Endodermal cell (in vitro differentiated cells): ENCODE measurements at regions not wholly inside any gene's neighbourhood (a gene's known extent, or its start where the extent isn't known, plus 50 kb on each side); places are given as distances from the start of the nearest gene placed in this dataset.

Experiments
- DNase-seq: peaks from one replicate; pipeline ENCODE4 v3.0.0-alpha.2; 2017
- H3K27ac ChIP-seq: 2 replicates; pipeline ENCODE4 v1.5.1; 2013; ENCODE audit warnings: mild to moderate bottlenecking, low read depth, low read length, moderate library complexity
- H3K27me3 ChIP-seq: 2 replicates; pipeline ENCODE4 v1.6.1; 2013; ENCODE audit warnings: mild to moderate bottlenecking, low read length, moderate library complexity; ENCODE audit not compliant: insufficient read depth, control insufficient read depth, poor library complexity, severe bottlenecking
- H3K36me3 ChIP-seq: 2 replicates; pipeline ENCODE4 v1.7.0; 2013; ENCODE audit warnings: mild to moderate bottlenecking, low read length, moderate library complexity; ENCODE audit not compliant: control insufficient read depth, insufficient read depth
- H3K4me1 ChIP-seq: one replicate; pipeline ENCODE4 v1.7.0; 2013; ENCODE audit warnings: low read length; ENCODE audit not compliant: control insufficient read depth, insufficient read depth
- H3K4me3 ChIP-seq: 2 replicates; pipeline ENCODE4 v1.5.1; 2013; ENCODE audit warnings: mild to moderate bottlenecking, low read length, moderate library complexity
- H3K9ac ChIP-seq: 2 replicates; pipeline ENCODE4 v1.6.1; 2013; ENCODE audit warnings: mild to moderate bottlenecking, low read length, moderate library complexity; ENCODE audit not compliant: poor library complexity, severe bottlenecking; ENCODE audit errors: extremely low read depth
- H3K9me3 ChIP-seq: 2 replicates; pipeline ENCODE4 v1.6.1; 2013; ENCODE audit warnings: mild to moderate bottlenecking, low read length, moderate library complexity; ENCODE audit not compliant: control insufficient read depth
- H3K27ac Mint-ChIP-seq: 2 replicates; pipeline ENCODE4 v1.8.0; 2020; ENCODE audit warnings: mixed read lengths
- H3K27me3 Mint-ChIP-seq: 2 replicates; pipeline ENCODE4 v1.8.0; 2021; ENCODE audit warnings: mild to moderate bottlenecking, mixed read lengths; ENCODE audit not compliant: insufficient read depth
- H3K36me3 Mint-ChIP-seq: 2 replicates; pipeline ENCODE4 v1.8.0; 2020; ENCODE audit warnings: low read depth, mixed read lengths
- H3K4me1 Mint-ChIP-seq: 2 replicates; pipeline ENCODE4 v1.8.0; 2020; ENCODE audit warnings: mixed read lengths
- H3K4me3 Mint-ChIP-seq: 2 replicates; pipeline ENCODE4 v1.8.0; 2020; ENCODE audit warnings: mild to moderate bottlenecking, moderate library complexity, mixed read lengths
- H3K9me3 Mint-ChIP-seq: 2 replicates; pipeline ENCODE4 v1.8.0; 2020; ENCODE audit warnings: mild to moderate bottlenecking, mixed read lengths
- CTCF ChIP-seq: fragments of 200-600 bp; sonication (generic); conservative IDR thresholded peaks from 2 replicates; pipeline ENCODE4 v1.5.0; 2021; ENCODE audit warnings: antibody characterized with exemption, mild to moderate bottlenecking
- WGBS, 2 experiments: methylation state at CpG; one replicate each; pipeline versions ENCODE4 v1.1.5 to v1.1.7; 2013; ENCODE audit warnings: missing lambda C conversion rate in 2 of 2, mixed read lengths in 1 of 2; ENCODE audit not compliant: insufficient coverage in 1 of 2, insufficient read length in 1 of 2; 5-methylcytosine and 5-hydroxymethylcytosine counted together

- Mint-ChIP-seq H3K9me3 (peaks cover 11% of the 10 kb centered on the region), H3K36me3 (peaks cover 1% of the 10 kb centered on the region), H3K27ac (no peak overlapping the region), H3K27me3 (no peaks in the 10 kb centered on the region), H3K4me3 (no peak overlapping the region), H3K4me1 (peaks cover 23% of the 10 kb centered on the region)
- Histone ChIP-seq H3K36me3 (no peaks in the 10 kb centered on the region), H3K27me3 (no peaks in the 10 kb centered on the region), H3K4me3 (no peak overlapping the region), H3K9me3 (peaks cover 9% of the 10 kb centered on the region), H3K9ac (no peak overlapping the region), H3K27ac (no peak overlapping the region), H3K4me1 (no peaks in the 10 kb centered on the region)
- no peak for TF ChIP-seq CTCF
- DNase-seq = no peak
- 96 to 100% methylated on average over 3 to 4 of the region's 4 CpGs for WGBS, 2 experiments
These were observed 214.1 kb upstream of the PLEKHG7 start for GRCh38 chr12:92488735-92489134.

- Histone ChIP-seq H3K27me3 (no peaks in the 10 kb centered on the region), H3K4me3 (no peak overlapping the region), H3K4me1 (no peaks in the 10 kb centered on the region), H3K9me3 (peaks cover 7% of the 10 kb centered on the region), H3K27ac (no peak overlapping the region), H3K9ac (no peak overlapping the region), H3K36me3 (no peaks in the 10 kb centered on the region)
- no peaks in the 10 kb centered on the region for H3K27me3 Mint-ChIP-seq
- H3K27ac Mint-ChIP-seq = no peak overlapping the region
- peaks cover 20% of the 10 kb centered on the region for H3K4me1 Mint-ChIP-seq
- no peak overlapping the region for H3K4me3 Mint-ChIP-seq
- peaks cover 10% of the 10 kb centered on the region for H3K9me3 Mint-ChIP-seq
- DNase-seq = no peak
- peaks cover 1% of the 10 kb centered on the region for H3K36me3 Mint-ChIP-seq
- no peak for TF ChIP-seq CTCF
These were observed 215.7 kb upstream of the PLEKHG7 start for GRCh38 chr12:92487138-92487485.

- no peak for TF ChIP-seq CTCF
- H3K4me3 Mint-ChIP-seq = no peak overlapping the region
- peaks cover 20% of the 10 kb centered on the region for H3K4me1 Mint-ChIP-seq
- Histone ChIP-seq H3K27ac (no peak overlapping the region), H3K36me3 (no peaks in the 10 kb centered on the region), H3K9me3 (peaks cover 2% of the 10 kb centered on the region), H3K27me3 (no peaks in the 10 kb centered on the region), H3K9ac (no peak overlapping the region), H3K4me3 (no peak overlapping the region), H3K4me1 (no peaks in the 10 kb centered on the region)
- no peaks in the 10 kb centered on the region for H3K27me3 Mint-ChIP-seq
- 80 to 100% methylated on average over 1 to 3 of the region's 3 CpGs for WGBS, 2 experiments
- no peak for DNase-seq
- H3K36me3 Mint-ChIP-seq = no peaks in the 10 kb centered on the region
- H3K27ac Mint-ChIP-seq = no peak overlapping the region
- peaks cover 4% of the 10 kb centered on the region for H3K9me3 Mint-ChIP-seq
These were observed 216.2 kb upstream of the PLEKHG7 start for GRCh38 chr12:92486443-92487137.
